ENCODE measurements at regions not wholly inside any gene's neighbourhood (a gene's known extent, or its start where the extent isn't known, plus 50 kb on each side); places are given as distances from the start of the nearest gene placed in this dataset.

GRCh38 chr2:128535953-128536352 lies 217.3 kb upstream of the HS6ST1 start:
- no peak overlapping the region for H2AFZ ChIP-seq (ENCODE audit: low read depth, low read length)
- H3K4me1 ChIP-seq (replicated peaks in 1 of 2; ENCODE audit: control insufficient read depth in 2 of 2, insufficient read depth in 2 of 2, low read length in 2 of 2), result no peaks in the 10 kb centered on the region; a peak in 2 of 5 replicates
- no peaks in the 10 kb centered on the region for H3K79me2 ChIP-seq (ENCODE audit: control insufficient read depth, insufficient read depth, low read length)
- TF ChIP-seq JUNB (CRISPR knock-in tag; conservative IDR thresholded peaks at IDR 0.05), result peak; percentile 62
- TF ChIP-seq, protein P1, sequence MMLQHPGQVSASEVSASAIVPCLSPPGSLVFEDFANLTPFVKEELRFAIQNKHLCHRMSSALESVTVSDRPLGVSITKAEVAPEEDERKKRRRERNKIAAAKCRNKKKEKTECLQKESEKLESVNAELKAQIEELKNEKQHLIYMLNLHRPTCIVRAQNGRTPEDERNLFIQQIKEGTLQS (IDR thresholded peaks at IDR 0.05), result peak; percentile 64; the same call in 1 of the 2 replicates
- TF ChIP-seq, protein P1 (CRISPR knock-in tag; conservative IDR thresholded peaks at IDR 0.05), result no peak
- TF ChIP-seq SRSF3 (IDR thresholded peaks at IDR 0.05; ENCODE audit: insufficient read depth, low read length), result no peak
- TF ChIP-seq JUND (IDR thresholded peaks at IDR 0.05; ENCODE audit: borderline replicate concordance, low read depth, low read length), result peak; percentile 61
- peak; percentile 82; the same call in 2 of the 3 replicates for TF ChIP-seq JUND (tag; IDR thresholded peaks at IDR 0.05; ENCODE audit: borderline replicate concordance, low read depth, low read length)
- no peak for TF ChIP-seq ETV5 (CRISPR knock-in tag; IDR thresholded peaks at IDR 0.05; ENCODE audit: low read depth)
- TF ChIP-seq SUPT5H (IDR thresholded peaks at IDR 0.05), result no peak
- TF ChIP-seq FOSL1 (tag; conservative IDR thresholded peaks at IDR 0.05), result peak; percentile 97
- TF ChIP-seq RBBP5 (IDR thresholded peaks at IDR 0.05; ENCODE audit: borderline replicate concordance, insufficient read depth, low read length, poor library complexity, severe bottlenecking), result no peak
- TF ChIP-seq ZNF224 (CRISPR knock-in tag; IDR thresholded peaks at IDR 0.05), result no peak
- TF ChIP-seq TEAD4 (IDR thresholded peaks at IDR 0.05; ENCODE audit: low read length), result no peak
- TF ChIP-seq TEAD4 (CRISPR knock-in tag; IDR thresholded peaks at IDR 0.05; ENCODE audit: borderline replicate concordance), result no peak
- 0 out of 5 replicates have a peak, but pooled peaks cover 0 to 2% of the 10 kb centered on the region in 2 experiments for H3K27me3 ChIP-seq (ENCODE audit: control insufficient read depth in 2 of 2, insufficient read depth in 2 of 2, low read length in 2 of 2)
- H3K9ac ChIP-seq (ENCODE audit: insufficient read depth in 1 of 2, low read depth in 2 of 2, low read length in 2 of 2), result no peak overlapping the region
- 4% methylated on average over 8 of the region's 8 CpGs for WGBS (ENCODE audit: insufficient coverage, low coverage, missing lambda C conversion rate)
- H4K20me1 ChIP-seq (replicated peaks; ENCODE audit: control insufficient read depth, insufficient read depth, low read length), result no peaks in the 10 kb centered on the region
- intact Hi-C loops (cut with micrococcal nuclease), result no loop called here
- no peak overlapping the region for H3K4me3 ChIP-seq
- H3K36me3 ChIP-seq (ENCODE audit: control insufficient read depth, insufficient read depth, low read length), result no peaks in the 10 kb centered on the region
- in situ Hi-C loops (cut with MboI), result no loop called here
- H3K9me1 ChIP-seq (ENCODE audit: control insufficient read depth, insufficient read depth, low read length), result peaks cover 3% of the 10 kb centered on the region
- DNase-seq (ENCODE audit: extremely low read depth in 1 of 4, low spot score in 3 of 4), result no peak
- POLR2A ChIA-PET, result interaction anchor here (1.4 kb wide), 1 partner anchor 29 kb away, joined by 4 read pairs; no protein-coding TSS in a partner anchor
- H3K9me3 ChIP-seq (replicated peaks; ENCODE audit: control insufficient read depth, insufficient read depth, low read depth, low read length), result no peaks in the 10 kb centered on the region
- FAIRE-seq, result no peak
- no peak for ATAC-seq
- no peak overlapping the region for H3K4me2 ChIP-seq (ENCODE audit: insufficient read depth, low read length)
- BruUV-seq (replicated peaks), result no TSS peak
- CTCF ChIA-PET (ENCODE audit: low intra/inter-chr PET ratio), result no interaction called here
- no peak overlapping the region for H3K27ac ChIP-seq (ENCODE audit: extremely low read depth, low read depth, low read length)
